ENCODE measurements at regions not wholly inside any gene's neighbourhood (a gene's known extent, or its start where the extent isn't known, plus 50 kb on each side); places are given as distances from the start of the nearest gene placed in this dataset.

GRCh38 chr11:64472593-64473455, 82.9 kb upstream of the SLC22A11 start:
- no peak overlapping the region for H3K4me3 ChIP-seq (ENCODE audit: low read length)
- TF ChIP-seq CTCF (IDR thresholded peaks at IDR 0.05; ENCODE audit: insufficient read depth, low read depth, low read length, missing control alignments), result no peak
- DNase-seq (ENCODE audit: low read depth), result no peak

- no peak overlapping the region for H3K4me3 ChIP-seq (ENCODE audit: low read length)
- TF ChIP-seq CTCF (IDR thresholded peaks at IDR 0.05; ENCODE audit: insufficient read depth, low read depth, low read length, missing control alignments), result no peak
- DNase-seq (ENCODE audit: low read depth), result no peak
These were observed 81.1 kb upstream of the SLC22A11 start for GRCh38 chr11:64474680-64475079.

- TF ChIP-seq CTCF (IDR thresholded peaks at IDR 0.05; ENCODE audit: insufficient read depth, low read depth, low read length, missing control alignments), result no peak
- no peak overlapping the region for H3K4me3 ChIP-seq (ENCODE audit: low read length)
- DNase-seq (ENCODE audit: low read depth), result no peak
These were observed 80.6 kb upstream of the SLC22A11 start for GRCh38 chr11:64475145-64475544.

DNA sequence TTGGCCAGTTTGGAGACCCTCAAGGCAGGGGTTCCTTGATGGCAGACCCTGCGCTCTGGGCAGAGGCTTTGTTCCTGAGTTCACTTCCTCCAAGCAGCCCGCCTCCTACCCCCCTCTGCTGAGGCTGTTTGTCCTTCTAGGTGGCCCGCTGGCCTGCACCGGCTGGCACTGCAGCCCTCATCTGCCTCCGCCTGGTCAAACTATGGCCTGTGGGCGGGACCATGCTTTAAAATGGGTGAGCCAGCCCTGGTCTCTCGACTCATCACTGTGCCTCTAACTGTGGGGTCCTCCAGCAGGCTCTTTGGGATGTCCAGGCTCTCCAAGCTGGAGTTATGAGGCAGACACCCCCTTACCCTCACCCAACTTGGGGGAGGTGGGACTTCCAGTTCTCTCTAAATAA, 78.9 kb upstream of the SLC22A11 start:
- no peak overlapping the region for H3K4me3 ChIP-seq (ENCODE audit: low read length)
- DNase-seq (ENCODE audit: low read depth), result no peak
- no peak for TF ChIP-seq CTCF (IDR thresholded peaks at IDR 0.05; ENCODE audit: insufficient read depth, low read depth, low read length, missing control alignments)

GRCh38 chr11:64477675-64478074, 78.1 kb upstream of the SLC22A11 start:
- TF ChIP-seq CTCF (IDR thresholded peaks at IDR 0.05; ENCODE audit: insufficient read depth, low read depth, low read length, missing control alignments), result no peak
- no peak overlapping the region for H3K4me3 ChIP-seq (ENCODE audit: low read length)
- DNase-seq (ENCODE audit: low read depth), result no peak

- DNase-seq (ENCODE audit: low read depth), result no peak
- H3K4me3 ChIP-seq (ENCODE audit: low read length), result no peak overlapping the region
- TF ChIP-seq CTCF (IDR thresholded peaks at IDR 0.05; ENCODE audit: insufficient read depth, low read depth, low read length, missing control alignments), result no peak
These were observed 73.2 kb upstream of the SLC22A11 start for GRCh38 chr11:64482588-64482987.

Measured in epithelial cell of esophagus (primary cell).